Testis (tissue), 2 donors: ENCODE measurements at regions not wholly inside any gene's neighbourhood (a gene's known extent, or its start where the extent isn't known, plus 50 kb on each side); places are given as distances from the start of the nearest gene placed in this dataset.

Experiments used
- DNase-seq: peaks from one replicate; pipeline ENCODE4 v3.0.0-alpha.2; 2019
- H3K27ac ChIP-seq, 2 donors: fragments of 200-600 bp; sonication (generic); one replicate each; pipeline ENCODE4 v1.5.1; 2019
- H3K27me3 ChIP-seq: fragments of 200-600 bp; sonication (generic); one replicate; pipeline ENCODE4 v1.5.1; 2019
- H3K36me3 ChIP-seq: fragments of 200-600 bp; sonication (generic); one replicate; pipeline ENCODE4 v1.5.1; 2017; ENCODE audit warnings: low read depth; ENCODE audit errors: missing control alignments
- H3K4me1 ChIP-seq: fragments of 200-600 bp; sonication (generic); one replicate; pipeline ENCODE4 v1.5.1; 2019
- H3K4me3 ChIP-seq, 2 donors: fragments of 200-600 bp; sonication (generic); one replicate each; pipeline ENCODE4 v1.5.1; 2017 to 2019
- H3K9me3 ChIP-seq: fragments of 200-600 bp; sonication (generic); one replicate; pipeline ENCODE4 v1.5.1; 2017
- POLR2A ChIP-seq: fragments of 450-650 bp; IDR thresholded peaks from one replicate; pipeline ENCODE4 v1.6.1; 2017; ENCODE audit warnings: antibody characterized with exemption, mild to moderate bottlenecking, moderate library complexity
- WGBS, 2 donors: methylation state at CpG; one replicate each; pipeline ENCODE4 v1.1.5; 2018; 5-methylcytosine and 5-hydroxymethylcytosine counted together
- intact Hi-C: fragments of 100-400 bp; cut with DNase I; formaldehyde crosslinking; loops from one replicate; pipeline ENCODE4 v1.15.1; 2023; ENCODE audit warnings: low total_unique reads
- TF ChIP-seq, protein P1 (sequence below), 3 experiments: fragments of 450-650 bp in 2 of 3; fragments of 200-600 bp in 1 of 3; sonication (generic) in 1 of 3; IDR thresholded peaks; one replicate each; pipeline ENCODE4 v1.5.1; 2016 to 2019; ENCODE audit warnings: antibody characterized with exemption in 3 of 3, mild to moderate bottlenecking in 2 of 3, moderate library complexity in 1 of 3

DNA sequence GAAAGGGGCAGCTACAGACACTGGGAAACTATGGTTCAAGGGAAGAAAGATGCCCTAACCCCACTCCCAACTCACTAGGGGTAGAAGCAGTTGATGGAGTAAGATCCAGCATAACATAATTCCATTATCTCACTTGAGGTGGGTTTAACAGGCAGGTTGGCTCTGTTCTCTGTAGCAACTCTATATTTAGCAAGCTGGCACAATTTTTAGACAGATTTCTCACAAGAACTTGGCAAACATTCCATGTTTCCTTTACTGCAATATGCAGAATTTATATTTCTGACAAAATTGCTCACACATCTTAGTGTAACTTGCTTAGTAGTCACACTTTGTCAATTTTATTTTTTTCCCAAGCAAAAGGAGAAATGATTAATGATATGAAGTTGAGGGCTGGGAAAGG lies 475.4 kb downstream of the RMST start:
- intact Hi-C loops = no loop called here
- Histone ChIP-seq H3K27me3 (no peaks in the 10 kb centered on the region), H3K36me3 (no peaks in the 10 kb centered on the region), H3K4me1 (no peaks in the 10 kb centered on the region), H3K4me3 (no peak overlapping the region), H3K27ac (no peak overlapping the region), H3K9me3 (no peaks in the 10 kb centered on the region)
- no peak for TF ChIP-seq POLR2A
- TF ChIP-seq, protein P1, sequence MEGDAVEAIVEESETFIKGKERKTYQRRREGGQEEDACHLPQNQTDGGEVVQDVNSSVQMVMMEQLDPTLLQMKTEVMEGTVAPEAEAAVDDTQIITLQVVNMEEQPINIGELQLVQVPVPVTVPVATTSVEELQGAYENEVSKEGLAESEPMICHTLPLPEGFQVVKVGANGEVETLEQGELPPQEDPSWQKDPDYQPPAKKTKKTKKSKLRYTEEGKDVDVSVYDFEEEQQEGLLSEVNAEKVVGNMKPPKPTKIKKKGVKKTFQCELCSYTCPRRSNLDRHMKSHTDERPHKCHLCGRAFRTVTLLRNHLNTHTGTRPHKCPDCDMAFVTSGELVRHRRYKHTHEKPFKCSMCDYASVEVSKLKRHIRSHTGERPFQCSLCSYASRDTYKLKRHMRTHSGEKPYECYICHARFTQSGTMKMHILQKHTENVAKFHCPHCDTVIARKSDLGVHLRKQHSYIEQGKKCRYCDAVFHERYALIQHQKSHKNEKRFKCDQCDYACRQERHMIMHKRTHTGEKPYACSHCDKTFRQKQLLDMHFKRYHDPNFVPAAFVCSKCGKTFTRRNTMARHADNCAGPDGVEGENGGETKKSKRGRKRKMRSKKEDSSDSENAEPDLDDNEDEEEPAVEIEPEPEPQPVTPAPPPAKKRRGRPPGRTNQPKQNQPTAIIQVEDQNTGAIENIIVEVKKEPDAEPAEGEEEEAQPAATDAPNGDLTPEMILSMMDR (IDR thresholded peaks at IDR 0.05) = no peak
- DNase-seq = no peak

DNA sequence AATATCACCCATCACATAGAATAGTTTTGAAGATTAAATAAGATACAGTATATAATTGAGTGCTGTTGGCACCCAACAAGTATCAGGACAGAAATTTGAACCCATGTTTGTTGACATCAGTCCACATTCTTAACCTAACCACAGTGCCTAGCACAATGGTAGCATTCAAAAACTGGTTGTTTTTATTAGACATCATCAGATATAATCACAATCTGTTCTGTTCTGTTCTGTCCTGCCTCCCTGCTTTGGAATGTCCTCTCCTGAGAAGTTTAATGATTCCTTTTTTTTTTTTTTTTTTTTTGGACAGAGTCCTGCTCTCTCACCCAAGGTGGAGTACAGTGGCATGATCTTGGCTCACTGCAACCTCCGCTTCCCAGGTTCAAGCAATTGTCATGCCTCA lies 476.6 kb downstream of the RMST start:
- intact Hi-C loops = no loop called here
- no peak overlapping the region for H3K27ac ChIP-seq
- no peak for DNase-seq

DNA sequence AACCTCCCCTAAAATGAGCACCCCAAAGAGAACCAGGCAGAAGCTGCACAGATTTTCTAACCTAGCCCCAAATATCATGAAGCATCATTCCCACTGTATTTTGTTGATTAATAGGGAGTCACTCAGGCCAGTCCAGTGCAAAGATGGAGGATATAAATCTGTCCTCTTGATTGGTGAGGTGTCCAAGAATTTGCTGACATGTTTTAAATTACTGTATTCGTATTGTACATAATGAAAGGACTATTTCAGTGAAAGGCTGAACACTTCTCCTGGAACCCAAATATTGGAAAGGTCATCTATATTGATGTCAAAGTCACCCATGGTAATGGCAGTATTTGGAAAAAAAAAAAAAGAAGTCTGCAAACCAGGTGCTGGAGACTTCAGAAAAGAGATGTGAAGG lies 477.5 kb downstream of the RMST start:
- DNase-seq = no peak
- intact Hi-C loops = no loop called here
- 81 to 85% methylated on average over 1 of the region's 1 CpG for WGBS, 2 donors
- Histone ChIP-seq H3K27ac (no peak overlapping the region), H3K36me3 (no peaks in the 10 kb centered on the region), H3K9me3 (no peaks in the 10 kb centered on the region), H3K4me3 (no peak overlapping the region), H3K27me3 (no peaks in the 10 kb centered on the region), H3K4me1 (no peaks in the 10 kb centered on the region)
- TF ChIP-seq, protein P1 (IDR thresholded peaks at IDR 0.05) = no peak
- TF ChIP-seq POLR2A = no peak

More for the DNA sequence above, 476.6 kb downstream of the RMST start:
- TF ChIP-seq POLR2A = no peak
- TF ChIP-seq, protein P1 (IDR thresholded peaks at IDR 0.05) = no peak
- no peaks in the 10 kb centered on the region for H3K36me3 ChIP-seq
- no peak overlapping the region for H3K4me3 ChIP-seq
- H3K27me3 ChIP-seq = no peaks in the 10 kb centered on the region
- H3K4me1 ChIP-seq = no peaks in the 10 kb centered on the region
- no peaks in the 10 kb centered on the region for H3K9me3 ChIP-seq
- 60 to 67% methylated on average over 1 of the region's 1 CpG for WGBS, 2 donors

DNA sequence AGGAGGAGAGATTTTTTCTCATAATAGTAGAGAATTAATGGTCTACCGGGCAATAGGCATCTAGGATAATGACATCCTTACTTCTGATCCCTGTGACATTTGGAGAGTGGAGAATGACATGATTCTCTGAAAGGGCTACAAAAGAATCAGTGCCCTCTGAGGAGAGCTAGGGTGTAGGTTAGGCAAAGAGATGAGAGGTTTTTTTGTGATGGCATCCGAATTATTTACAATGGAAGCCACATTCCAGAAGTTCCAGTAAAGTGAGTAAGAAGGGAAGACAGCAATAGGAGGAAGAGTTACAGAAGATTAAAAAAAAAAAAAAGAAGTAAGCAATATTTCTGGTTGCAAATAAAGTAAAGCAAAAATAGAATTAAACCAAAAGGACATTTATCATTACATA lies 478.0 kb downstream of the RMST start:
- H3K27ac ChIP-seq = no peak overlapping the region
- H3K27me3 ChIP-seq = no peaks in the 10 kb centered on the region
- intact Hi-C loops = no loop called here
- DNase-seq = no peak
- H3K4me3 ChIP-seq = no peak overlapping the region
- TF ChIP-seq, protein P1 (IDR thresholded peaks at IDR 0.05) = no peak
- TF ChIP-seq POLR2A = no peak
- no peaks in the 10 kb centered on the region for H3K36me3 ChIP-seq
- no peaks in the 10 kb centered on the region for H3K9me3 ChIP-seq
- no peaks in the 10 kb centered on the region for H3K4me1 ChIP-seq
- 75 to 80% methylated on average over 2 of the region's 2 CpGs for WGBS, 2 donors

DNA sequence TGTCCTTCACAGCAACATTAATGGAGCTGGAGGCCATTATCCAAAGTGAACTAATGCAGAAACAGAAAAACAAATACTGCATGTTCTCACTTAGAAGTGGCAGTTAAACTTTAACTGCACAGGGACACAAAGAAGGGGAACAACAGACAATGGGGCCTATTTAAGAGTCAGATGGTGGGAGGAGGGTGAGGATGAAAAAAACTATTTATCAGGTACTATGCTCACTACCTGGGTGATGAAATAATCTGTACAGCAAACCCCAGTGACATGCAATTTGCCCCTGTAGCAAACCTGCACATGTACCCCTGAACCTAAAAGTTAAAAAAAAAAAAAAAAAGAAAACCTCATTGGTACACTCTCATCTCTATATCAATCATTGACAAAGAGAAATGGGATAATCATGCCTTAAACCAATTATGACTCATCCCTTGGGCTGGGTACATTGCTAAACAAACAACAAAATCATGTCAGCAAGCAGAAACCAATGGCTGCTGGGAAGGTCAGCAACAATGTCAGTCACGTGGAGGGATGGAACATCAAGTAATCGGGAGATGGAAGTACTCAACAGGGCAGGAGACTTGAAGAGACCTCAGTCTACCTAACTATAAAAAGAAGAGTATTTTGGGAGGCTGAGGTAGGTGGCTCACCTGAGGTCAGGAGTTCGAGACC lies 479.2 kb downstream of the RMST start:
- Histone ChIP-seq H3K36me3 (no peaks in the 10 kb centered on the region), H3K4me1 (no peaks in the 10 kb centered on the region), H3K27me3 (no peaks in the 10 kb centered on the region), H3K4me3 (no peak overlapping the region), H3K27ac (no peak overlapping the region), H3K9me3 (no peaks in the 10 kb centered on the region)
- 93 to 94% methylated on average over 3 of the region's 3 CpGs for WGBS, 2 donors
- TF ChIP-seq, protein P1 (IDR thresholded peaks at IDR 0.05) = no peak
- TF ChIP-seq POLR2A = no peak
- intact Hi-C loops = no loop called here
- no peak for DNase-seq
